ENCODE measurements at regions not wholly inside any gene's neighbourhood (a gene's known extent, or its start where the extent isn't known, plus 50 kb on each side); places are given as distances from the start of the nearest gene placed in this dataset.

- H3K4me3 ChIP-seq (ENCODE audit: low read depth, low read length) = no peak overlapping the region
- H3K9me3 ChIP-seq (ENCODE audit: control insufficient read depth, insufficient read depth, low read depth, low read length) = no peaks in the 10 kb centered on the region
- ChIA-PET POLR2A (no interaction called here), CTCF (interaction anchor here (0.7 kb wide), 1 partner anchor 9 kb away, joined by 3 read pairs; no protein-coding TSS in a partner anchor)
- H3K4me1 ChIP-seq (ENCODE audit: control insufficient read depth, insufficient read depth, low read length) = no peaks in the 10 kb centered on the region
- no peaks in the 10 kb centered on the region for H3K36me3 ChIP-seq (ENCODE audit: control insufficient read depth in 2 of 2, insufficient read depth in 1 of 2, low read length in 2 of 2)
- H3K27ac ChIP-seq (ENCODE audit: extremely low read depth, low read depth, low read length) = no peak overlapping the region
- TF ChIP-seq ZNF157 (tag by site-specific recombination; IDR thresholded peaks at IDR 0.05) (no peak), ZNF792 (tag by site-specific recombination; IDR thresholded peaks at IDR 0.05) (no peak), ZNF174 (tag by site-specific recombination; IDR thresholded peaks at IDR 0.05) (no peak), ZFP69B (tag by site-specific recombination; IDR thresholded peaks at IDR 0.05) (no peak), ZNF747 (tag by site-specific recombination; IDR thresholded peaks at IDR 0.05) (no peak)
Measured at GRCh38 chr6:66965227-66965626, 1258.2 kb upstream of the EYS start.

- H3K9me3 ChIP-seq (ENCODE audit: control insufficient read depth, insufficient read depth, low read depth, low read length) = no peaks in the 10 kb centered on the region
- TF ChIP-seq ZNF843 (tag by site-specific recombination; IDR thresholded peaks at IDR 0.05) (no peak), SP3 (tag by site-specific recombination; IDR thresholded peaks at IDR 0.05) (no peak)
- no peaks in the 10 kb centered on the region for H3K4me1 ChIP-seq (ENCODE audit: control insufficient read depth, insufficient read depth, low read length)
- ChIA-PET POLR2A (no interaction called here), CTCF (no interaction called here)
- no peaks in the 10 kb centered on the region for H3K36me3 ChIP-seq (ENCODE audit: control insufficient read depth in 2 of 2, insufficient read depth in 1 of 2, low read length in 2 of 2)
- H3K4me3 ChIP-seq (ENCODE audit: low read depth, low read length) = no peak overlapping the region
- no peak overlapping the region for H3K27ac ChIP-seq (ENCODE audit: extremely low read depth, low read depth, low read length)
Measured at GRCh38 chr6:66964216-66964615, 1257.2 kb upstream of the EYS start.

- Histone ChIP-seq H3K27ac (ENCODE audit: extremely low read depth, low read depth, low read length) (no peak overlapping the region), H3K36me3 (ENCODE audit: control insufficient read depth in 2 of 2, insufficient read depth in 1 of 2, low read length in 2 of 2) (no peaks in the 10 kb centered on the region), H3K4me3 (ENCODE audit: low read depth, low read length) (no peak overlapping the region), H3K9me3 (ENCODE audit: control insufficient read depth, insufficient read depth, low read depth, low read length) (no peaks in the 10 kb centered on the region), H3K4me1 (ENCODE audit: control insufficient read depth, insufficient read depth, low read length) (no peaks in the 10 kb centered on the region)
- ChIA-PET CTCF (interaction anchor here (0.5 kb wide), 1 partner anchor 1722 kb away, joined by 4 read pairs; no protein-coding TSS in a partner anchor), POLR2A (no interaction called here)
- no peak for TF ChIP-seq ZBTB6 (tag by site-specific recombination; IDR thresholded peaks at IDR 0.05)
- no peak for TF ChIP-seq GFI1B (tag by site-specific recombination; IDR thresholded peaks at IDR 0.05)
- no peak for TF ChIP-seq PBX3 (CRISPR knock-in tag; IDR thresholded peaks at IDR 0.05)
- TF ChIP-seq ZNF248 (tag by site-specific recombination; IDR thresholded peaks at IDR 0.05) = no peak
- TF ChIP-seq ZNF449 (tag by site-specific recombination; IDR thresholded peaks at IDR 0.05) = no peak
- no peak for TF ChIP-seq KLF10 (tag by site-specific recombination; IDR thresholded peaks at IDR 0.05)
- TF ChIP-seq ZNF48 (tag by site-specific recombination; IDR thresholded peaks at IDR 0.05) = no peak
- TF ChIP-seq ZNF280C (tag by site-specific recombination; IDR thresholded peaks at IDR 0.05) = no peak
- no peak for TF ChIP-seq ZNF792 (tag by site-specific recombination; IDR thresholded peaks at IDR 0.05)
- TF ChIP-seq ZNF423 (tag by site-specific recombination; IDR thresholded peaks at IDR 0.05) = no peak
- TF ChIP-seq ZBTB10 (tag by site-specific recombination; IDR thresholded peaks at IDR 0.05) = no peak
- no peak for TF ChIP-seq ZSCAN30 (tag by site-specific recombination; IDR thresholded peaks at IDR 0.05)
Measured at GRCh38 chr6:66962082-66962481, 1255.1 kb upstream of the EYS start.

Measured in HEK293 (cell line).